GM21737 (cell line): ENCODE measurements at regions not wholly inside any gene's neighbourhood (a gene's known extent, or its start where the extent isn't known, plus 50 kb on each side); places are given as distances from the start of the nearest gene placed in this dataset.

Experiments used
- ATAC-seq: cut with Tn5 transposase; IDR thresholded peaks from one replicate; pipeline ENCODE4 v1.9.1; 2021; ENCODE audit warnings: mild to moderate bottlenecking, moderate library complexity; ENCODE audit not compliant: unreplicated experiment

GRCh38 chr4:17188125-17188524 is 289.7 kb upstream of the LDB2 start:
- ATAC-seq: no peak

- no peak for ATAC-seq
Measured at GRCh38 chr4:17187003-17187402, 288.6 kb upstream of the LDB2 start.

DNA sequence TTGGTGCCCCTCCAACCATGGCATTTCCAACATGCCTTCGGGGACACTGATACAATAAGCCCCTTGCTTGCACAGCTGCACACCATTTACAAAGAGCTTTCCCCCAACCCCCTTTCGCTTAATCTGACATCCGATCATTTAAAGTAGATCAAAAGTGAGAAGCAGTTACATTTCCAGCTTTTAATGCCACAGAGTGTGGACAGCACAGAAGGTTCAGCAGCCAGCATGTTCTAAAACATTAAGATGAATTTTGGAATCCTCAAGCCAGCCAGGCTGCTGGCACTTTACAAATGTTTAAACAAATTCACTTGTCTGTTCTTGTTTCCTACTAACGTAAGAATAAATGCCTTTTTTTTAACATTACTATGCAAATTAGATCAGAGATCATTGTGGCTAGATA is 284.4 kb upstream of the LDB2 start:
- ATAC-seq: no peak

GRCh38 chr4:17174751-17175150 is 276.3 kb upstream of the LDB2 start:
- ATAC-seq: no peak

DNA sequence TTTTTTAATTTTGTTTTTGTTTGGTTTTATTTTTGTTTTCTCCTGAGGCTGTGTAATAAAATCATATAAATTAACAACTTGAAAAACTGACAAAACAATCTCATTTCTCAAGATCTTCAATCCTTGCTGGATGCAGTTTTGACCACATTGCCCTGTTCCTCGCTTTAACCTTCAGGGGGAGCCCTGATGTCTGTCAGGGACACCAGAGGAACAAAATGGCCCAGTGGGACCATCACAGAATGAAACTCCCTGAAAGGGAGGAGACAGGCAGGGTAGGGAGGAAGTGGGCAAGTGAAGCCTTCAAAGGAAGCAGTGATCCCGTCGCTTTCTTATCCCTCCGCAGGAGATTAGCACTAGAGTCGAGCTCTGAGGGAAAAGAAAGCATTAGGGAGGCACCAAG is 274.9 kb upstream of the LDB2 start:
- ATAC-seq: no peak

DNA sequence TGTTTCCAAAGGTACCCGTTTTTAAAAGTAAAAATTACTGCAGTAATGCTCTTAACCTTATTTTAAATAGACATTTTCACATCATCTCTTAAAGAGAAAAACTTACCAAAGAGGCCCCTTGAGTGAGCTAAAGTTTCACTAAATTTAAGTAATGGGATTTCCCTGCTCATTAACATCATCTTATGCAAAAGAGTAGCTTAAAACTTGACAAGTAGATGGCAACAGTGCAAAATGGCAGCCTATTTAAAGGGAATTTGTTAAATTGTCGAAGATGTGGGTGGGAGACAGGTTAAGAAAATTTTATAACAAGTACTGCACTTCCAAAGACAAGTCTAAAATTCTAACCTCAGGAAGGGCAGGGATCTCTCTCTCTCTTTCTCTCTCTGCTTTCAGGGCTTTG is 271.7 kb upstream of the LDB2 start:
- no peak for ATAC-seq

- no peak for ATAC-seq
Measured at GRCh38 chr4:17169699-17170098, 271.3 kb upstream of the LDB2 start.

GRCh38 chr4:17168571-17168970 is 270.1 kb upstream of the LDB2 start:
- no peak for ATAC-seq

DNA sequence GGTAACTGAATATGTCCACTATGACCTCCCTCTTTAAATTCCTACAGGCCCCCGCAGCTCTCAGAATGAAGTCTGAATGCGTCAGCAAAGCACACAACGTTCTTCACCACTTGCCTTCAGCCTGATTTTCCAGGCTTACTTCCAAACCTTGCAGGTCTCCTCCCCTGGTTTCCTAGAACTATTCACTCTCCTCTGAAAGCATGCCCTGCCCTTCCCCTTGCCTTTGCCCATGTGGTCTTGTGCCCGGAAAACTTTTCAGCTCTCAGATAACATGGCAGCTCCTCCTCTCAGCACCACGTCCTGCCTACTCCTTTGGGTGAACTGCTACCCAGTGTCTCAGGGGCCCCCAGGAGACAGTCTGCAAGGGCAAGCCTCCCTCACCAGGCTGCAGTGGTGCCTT is 268.5 kb upstream of the LDB2 start:
- ATAC-seq: no peak

DNA sequence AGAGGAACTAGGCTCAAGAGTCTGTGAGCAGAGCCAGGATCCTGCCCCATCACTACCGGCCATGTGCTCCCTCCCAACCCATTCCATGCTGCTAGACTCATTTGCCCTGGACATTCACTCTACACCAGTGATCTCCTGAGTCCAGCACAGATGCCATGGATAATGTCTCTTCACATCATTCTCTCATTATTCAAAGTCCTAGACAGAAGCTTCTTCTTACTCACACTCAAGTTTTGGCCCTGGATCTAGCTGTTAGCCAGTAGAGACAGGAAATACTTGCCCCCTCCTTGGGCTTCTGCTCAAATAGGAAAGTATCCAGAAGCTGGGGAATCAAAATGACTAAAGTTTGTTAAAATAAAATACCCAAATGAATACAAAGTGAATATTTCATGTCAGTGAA is 266.8 kb upstream of the LDB2 start:
- no peak for ATAC-seq

- no peak for ATAC-seq
Measured at GRCh38 chr4:17164666-17165065, 266.2 kb upstream of the LDB2 start.

DNA sequence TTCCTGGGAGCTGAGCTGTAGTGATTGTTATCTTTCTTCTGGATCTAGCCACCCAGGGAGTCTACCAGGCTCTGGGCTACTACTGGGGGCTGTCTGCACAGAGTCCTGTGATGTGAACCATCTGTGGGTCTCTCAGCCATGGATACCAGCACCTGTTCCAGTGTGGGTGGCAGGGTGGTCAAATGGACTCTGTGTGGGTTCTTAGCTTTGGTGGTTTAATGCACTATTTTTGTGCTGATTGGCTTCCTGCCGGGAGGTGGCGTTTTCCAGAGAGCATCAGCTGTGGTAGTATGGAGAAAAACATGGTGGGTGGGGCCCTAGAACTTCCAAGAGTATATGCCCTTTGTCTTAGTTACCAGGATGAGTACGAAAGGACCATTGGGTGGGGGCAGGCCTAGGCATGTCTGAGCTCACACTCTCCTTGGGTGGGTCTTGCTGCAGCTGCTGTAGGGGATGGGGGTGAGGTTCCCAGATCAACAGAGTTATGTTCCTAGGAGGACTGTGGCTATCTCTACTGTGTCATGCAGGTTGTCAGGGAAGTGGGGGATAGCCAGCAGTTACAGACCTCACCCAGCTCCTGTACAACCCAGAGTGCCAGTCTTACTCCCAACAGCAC is 264.8 kb upstream of the LDB2 start:
- no peak for ATAC-seq

DNA sequence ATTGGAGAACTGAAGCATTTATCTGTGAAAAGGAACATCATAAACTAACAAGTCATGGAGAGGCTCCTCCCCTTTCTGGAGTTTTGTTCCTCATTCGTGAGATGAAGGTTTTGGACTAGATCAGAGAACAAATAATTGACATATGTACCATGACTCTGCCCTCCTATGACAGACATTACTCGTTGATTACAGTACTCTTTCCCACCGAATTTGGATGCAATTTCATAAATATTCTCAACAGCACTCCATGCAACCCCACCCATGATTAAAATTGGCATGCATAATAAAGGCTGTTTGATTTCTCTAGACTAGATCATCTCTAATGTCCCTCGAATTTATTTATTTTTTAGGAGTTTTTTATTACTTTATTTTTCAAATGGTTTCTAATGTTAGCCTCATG is 258.9 kb upstream of the LDB2 start:
- ATAC-seq: no peak

GRCh38 chr4:17155486-17155885 is 257.0 kb upstream of the LDB2 start:
- ATAC-seq: no peak

DNA sequence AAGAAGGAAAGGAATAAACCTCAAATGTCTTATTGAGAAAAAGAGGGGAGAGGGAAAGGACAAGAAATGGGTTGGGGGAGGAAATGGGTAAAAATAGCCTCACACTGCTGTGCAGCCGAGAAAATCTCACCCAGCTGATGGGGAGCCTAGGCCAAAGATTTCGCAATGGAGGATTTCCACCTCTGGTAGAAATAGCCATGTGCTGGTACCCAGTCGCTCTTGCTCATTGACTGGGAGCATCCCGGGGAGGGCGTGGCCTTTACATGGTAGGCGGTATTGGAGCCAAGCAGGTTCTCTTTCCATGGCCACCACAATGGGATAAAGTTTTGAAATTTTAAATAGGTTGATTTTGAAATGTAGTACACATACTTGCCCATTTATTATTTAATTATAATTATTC is 255.1 kb upstream of the LDB2 start:
- ATAC-seq: no peak

- ATAC-seq: no peak
Measured at GRCh38 chr4:17152941-17153540, 254.6 kb upstream of the LDB2 start.

- ATAC-seq: no peak
Measured at GRCh38 chr4:17142232-17142711, 243.8 kb upstream of the LDB2 start.

- no peak for ATAC-seq
Measured at GRCh38 chr4:17138847-17139246, 240.4 kb upstream of the LDB2 start.

DNA sequence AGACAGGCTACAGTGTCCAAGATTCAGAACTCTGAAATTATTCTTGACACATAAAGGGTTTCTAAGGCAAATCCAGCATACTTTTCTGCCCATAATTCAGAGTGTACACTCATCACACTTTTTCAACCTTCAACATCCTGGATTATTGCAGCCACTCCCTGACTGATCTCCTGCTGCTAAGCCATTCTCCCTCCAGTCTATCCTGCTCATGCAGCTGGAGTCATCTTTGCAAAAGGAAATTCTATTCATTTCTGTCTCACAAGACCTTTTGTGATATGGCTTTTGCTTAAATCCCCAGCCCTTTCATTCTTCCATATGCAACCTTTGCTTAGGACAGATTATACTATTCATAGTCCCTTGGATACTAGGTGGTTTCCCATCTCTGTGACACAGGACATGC is 236.1 kb upstream of the LDB2 start:
- no peak for ATAC-seq

DNA sequence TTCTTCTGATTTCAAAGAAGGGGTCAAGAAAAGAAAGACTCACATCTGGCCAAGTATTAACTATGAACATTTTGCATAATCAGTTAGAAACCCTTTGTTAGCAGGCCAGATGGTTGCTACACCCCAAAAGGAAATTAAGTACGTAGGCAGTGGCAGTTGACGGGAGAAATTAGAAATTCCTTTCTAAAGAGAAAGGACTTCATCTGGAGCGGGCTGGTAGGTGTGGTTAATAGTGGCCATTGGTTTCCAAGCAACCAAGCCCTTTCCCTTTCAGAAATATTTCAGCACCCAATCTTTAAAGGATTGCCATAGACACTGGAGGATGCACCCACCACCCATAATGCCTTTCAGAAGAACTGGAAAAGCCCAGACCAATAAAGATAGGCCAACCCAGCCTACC is 235.7 kb upstream of the LDB2 start:
- no peak for ATAC-seq

GRCh38 chr4:17132226-17132625 is 233.8 kb upstream of the LDB2 start:
- ATAC-seq: no peak

- ATAC-seq: no peak
Measured at GRCh38 chr4:17128268-17128667, 229.8 kb upstream of the LDB2 start.

GRCh38 chr4:17126321-17126966 is 228.0 kb upstream of the LDB2 start:
- ATAC-seq: no peak
